Stimulated activated CD4-positive, alpha-beta T cell treated with anti-CD3 and anti-CD28 coated beads, Interleukin-12 subunit alpha, Interleukin-12 subunit beta, amount 100 ng/mL, for 4 hours (primary cell): ENCODE measurements at regions not wholly inside any gene's neighbourhood (a gene's known extent, or its start where the extent isn't known, plus 50 kb on each side); places are given as distances from the start of the nearest gene placed in this dataset.

ENCODE experiments used
- DNase-seq: peaks from one replicate; pipeline ENCODE4 v3.0.0-alpha.2; 2020

DNA sequence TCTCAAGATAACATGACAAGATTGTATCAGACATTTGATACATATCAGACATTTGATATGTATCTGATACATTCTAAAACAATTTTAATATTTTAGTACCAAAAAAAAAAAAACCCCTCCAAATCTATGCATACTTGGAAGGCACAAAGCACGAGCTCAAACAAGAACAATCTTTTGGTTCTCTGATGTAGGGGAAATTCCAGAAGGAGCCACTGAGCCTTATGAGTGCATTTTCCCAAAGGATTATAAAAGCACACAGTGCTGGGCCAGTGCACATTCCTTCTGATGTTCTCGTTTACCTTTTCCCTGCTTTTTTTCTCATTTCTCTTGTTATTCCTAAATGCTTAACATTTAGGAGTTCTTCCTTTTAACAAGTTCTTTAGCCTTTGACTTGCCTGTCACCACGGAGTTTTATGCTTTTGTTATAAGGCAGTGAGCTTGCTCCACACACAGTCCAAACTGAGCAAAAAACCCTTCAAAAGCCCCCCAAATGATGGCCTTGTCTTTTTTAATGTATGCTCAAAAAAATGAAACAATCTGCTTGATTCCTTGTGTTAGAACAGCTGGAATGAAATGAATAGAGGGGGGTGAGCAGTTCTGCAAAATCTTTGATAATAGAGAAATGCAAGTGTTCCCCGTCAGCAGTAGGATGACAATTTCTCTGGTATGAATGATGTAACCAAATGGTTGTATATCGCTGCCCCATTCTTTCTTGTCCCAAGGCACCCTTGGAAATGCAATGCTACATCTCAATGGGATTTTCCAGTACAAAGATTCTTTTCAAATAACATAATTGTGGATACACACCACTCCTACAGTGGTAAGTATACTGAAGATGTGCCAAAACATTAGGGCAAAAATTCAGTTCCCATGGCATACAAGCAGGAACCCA, 597.2 kb upstream of the ZEB2 start:
- no peak for DNase-seq

DNA sequence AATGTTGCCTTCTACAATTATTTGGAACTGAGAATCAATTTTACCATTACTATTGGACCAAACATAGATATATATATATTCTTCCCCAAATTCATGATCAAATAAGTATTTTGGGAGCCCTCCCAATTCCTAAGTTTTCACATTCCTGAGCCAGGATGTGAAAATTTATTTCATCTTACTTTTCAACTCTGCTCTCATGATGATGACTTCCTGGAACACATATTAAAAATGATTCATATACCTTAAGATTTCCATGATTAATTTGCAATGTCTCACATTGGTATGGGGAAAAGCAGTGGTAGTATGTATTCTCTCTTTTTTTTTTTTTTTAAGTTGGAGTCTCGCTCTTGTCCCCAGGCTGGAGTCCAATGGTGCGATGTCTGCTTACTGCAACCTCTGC, 596.1 kb upstream of the ZEB2 start:
- no peak for DNase-seq

DNA sequence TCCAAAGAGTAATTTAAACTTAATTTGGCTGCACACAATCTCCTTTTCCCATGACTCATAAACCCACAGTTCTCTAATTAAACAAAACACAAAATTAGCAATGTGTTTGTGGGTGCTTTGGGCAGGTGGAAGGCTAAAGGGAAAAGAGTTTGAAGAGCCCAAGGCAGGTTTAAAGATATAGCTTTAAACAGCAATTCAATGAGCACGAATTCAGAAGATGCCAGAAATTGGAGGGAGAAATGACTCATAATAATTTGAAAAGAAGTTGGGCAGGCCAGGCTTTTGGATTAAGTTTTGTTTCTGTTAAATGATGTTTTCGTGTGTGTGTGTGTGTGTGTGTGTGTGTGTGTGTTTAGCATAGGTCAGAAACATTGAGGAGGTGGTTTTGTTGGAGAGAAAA, 594.8 kb upstream of the ZEB2 start:
- no peak for DNase-seq

DNA sequence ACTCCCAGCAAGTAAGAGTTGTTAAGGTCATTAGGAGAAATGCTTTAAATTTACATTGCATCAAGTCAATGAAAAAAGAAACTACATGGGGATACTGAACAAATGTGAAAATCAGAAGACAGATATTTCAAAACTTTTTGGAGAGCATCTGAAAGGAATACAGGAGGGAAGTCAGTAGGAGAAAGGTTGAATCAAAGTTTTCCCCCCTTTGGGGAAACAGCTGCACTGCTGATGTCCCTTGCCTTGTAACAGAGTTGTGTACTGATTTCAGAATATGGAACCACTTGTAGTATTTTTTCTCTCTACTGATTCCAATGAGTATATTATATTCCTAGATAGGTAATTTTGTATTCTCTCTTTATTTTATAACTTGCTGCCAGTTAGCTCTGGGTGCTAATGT, 592.5 kb upstream of the ZEB2 start:
- DNase-seq: no peak

DNA sequence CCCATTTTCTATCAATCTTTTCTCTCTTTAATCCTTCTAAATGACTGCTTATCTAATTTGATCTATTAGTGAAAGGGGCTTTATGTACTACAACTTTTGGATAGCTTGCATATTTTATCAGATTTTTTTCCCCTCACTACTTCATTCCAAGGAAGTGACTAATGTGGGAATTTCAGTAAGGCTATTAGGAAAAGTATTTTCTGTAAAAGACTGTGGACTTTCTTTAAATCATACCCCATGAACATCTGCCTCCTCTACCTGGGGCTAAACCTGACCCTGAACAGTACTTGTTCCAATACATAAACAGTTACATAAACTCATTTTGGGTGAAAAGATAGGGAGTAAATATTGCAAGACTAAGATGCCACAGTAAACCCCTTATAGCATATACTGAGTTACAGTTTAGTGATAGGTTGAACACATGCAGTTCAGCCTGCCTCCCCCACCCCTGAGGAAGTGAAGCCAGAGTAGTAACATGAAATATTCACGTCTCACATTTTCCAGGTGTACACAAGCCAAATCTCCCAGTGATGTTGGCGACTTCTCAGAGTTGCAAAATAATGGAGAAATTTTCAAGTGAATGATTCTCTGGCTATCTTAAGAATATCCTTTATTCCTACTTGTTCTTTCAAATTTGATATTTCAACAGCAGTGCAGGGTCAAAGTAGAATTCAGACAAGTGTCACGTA, 590.9 kb upstream of the ZEB2 start:
- DNase-seq: no peak

DNA sequence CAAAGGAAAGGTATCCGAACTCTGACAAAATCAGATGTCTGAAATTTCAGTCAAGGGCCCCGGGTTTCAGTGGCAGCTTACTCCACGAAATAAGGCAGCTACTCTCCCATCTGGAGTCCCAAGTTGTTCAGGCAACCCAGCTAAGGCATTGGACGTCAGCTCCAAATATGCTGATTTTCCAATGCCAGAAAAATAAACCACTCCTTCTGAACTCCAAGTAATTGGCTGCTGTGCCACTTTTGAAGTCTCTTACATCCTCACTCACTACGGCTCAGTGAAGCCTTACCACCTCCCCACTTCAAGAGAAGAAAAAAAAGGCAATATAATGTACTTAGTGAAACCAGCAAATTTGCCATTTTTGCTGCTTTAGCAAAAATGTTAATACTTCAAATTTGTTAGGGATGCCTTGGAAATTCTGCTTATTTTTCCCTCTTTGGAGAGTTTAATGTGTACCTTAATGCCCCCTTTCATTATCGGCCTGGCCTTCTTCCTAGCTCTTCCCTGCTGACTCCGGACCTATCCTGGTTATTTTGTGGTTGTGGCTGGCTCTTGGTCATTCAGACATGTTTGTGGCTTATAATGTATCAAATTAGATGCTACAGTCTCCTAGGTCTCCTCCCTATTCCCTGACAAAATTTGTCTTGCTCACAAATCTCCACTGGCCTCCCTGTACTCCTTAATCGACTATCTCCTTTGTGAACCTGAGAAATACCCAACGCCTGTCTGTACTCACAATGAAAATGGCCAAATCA, 589.2 kb upstream of the ZEB2 start:
- DNase-seq: no peak

DNA sequence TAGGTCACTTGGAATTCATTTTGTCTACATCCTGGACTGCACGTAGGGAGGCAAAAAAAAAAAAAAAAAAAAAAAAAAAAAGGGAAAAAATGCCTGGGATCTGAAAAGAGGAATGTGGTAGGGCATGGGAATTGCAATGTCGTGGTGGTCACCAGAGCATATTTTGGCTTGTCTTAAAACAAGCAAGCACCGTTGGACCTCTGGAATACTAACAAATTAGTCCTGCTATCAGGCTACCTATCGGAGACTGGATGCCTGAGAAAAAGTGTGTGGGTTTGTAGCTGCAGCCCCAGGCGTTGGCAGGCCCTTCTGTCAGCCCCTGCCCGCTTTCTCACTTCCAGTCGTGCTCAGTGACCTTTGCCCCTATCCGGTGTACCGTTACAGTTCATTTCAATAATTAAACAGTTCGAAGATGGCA, 588.5 kb upstream of the ZEB2 start:
- DNase-seq: no peak

DNA sequence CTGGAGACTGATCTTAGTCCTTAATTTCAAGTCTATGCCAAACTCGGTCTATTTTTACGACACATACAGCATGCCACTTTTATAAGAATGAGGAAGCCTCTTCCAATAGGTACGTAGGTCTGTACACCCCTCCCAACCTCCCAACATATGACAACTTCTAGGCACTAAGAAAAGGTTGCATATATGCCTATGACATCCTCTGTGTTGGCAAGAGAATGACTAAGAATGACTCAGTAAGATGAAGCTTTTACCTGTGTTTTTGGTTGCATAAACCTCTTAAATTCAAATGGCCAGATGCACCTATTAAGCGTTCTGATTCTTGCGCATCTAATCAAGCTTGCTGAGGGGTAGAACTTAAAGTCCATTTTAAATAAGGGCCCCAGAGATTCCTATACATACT, 586.4 kb upstream of the ZEB2 start:
- no peak for DNase-seq

DNA sequence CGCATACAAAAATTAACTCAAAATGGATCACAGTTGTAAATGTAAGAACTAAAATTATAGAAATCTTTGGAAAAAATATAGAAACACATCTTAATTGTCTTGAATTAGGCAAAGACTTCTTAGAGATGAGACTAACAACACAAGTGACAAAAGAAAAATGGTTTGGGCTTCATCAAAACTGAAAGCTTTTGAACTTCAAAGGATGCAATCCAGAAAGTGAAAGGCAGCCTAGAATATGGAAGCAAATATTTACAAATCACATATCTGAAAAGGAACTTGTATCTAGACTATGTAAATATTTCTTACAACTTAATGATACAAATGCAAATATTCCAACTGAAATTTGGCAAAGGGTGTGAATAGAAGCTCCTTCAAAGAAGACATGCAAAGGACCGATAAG, 582.8 kb upstream of the ZEB2 start:
- no peak for DNase-seq

DNA sequence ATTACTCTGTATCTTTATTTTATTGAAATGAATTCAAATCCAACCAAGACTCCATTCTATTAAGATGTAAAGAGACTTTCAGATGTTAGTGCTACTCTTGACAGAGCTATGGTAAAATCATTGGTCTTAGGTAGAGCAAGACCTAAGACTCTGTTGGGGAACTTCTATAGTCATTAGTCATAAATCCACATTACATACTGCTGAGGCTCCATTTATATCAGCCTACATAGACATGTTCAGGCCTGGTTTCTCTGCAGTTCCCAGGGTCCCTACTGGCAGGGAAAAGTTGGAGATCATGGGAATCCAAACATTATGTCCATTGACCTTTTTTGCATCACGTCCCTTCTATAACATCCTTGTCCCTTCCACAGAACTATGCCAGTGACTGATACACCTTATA, 580.4 kb upstream of the ZEB2 start:
- DNase-seq: no peak

DNA sequence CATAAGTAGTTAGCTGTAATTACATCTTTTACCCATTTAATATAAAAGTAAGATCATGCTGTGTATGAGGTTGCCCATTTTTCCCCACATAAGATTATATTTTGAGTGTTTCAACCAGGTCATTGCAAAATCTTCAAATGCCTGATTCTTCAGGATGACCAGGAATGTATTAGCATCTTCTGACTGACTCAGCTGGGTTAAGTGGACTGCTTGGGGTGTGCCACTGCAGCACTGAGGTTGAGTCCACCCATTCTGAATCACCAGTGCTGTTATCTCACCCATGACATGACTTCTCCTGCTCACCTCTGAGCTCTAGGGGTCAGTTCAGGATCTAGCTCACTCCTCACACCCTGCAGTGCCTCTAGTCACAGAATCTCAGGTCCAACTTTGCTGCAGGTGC, 576.7 kb upstream of the ZEB2 start:
- no peak for DNase-seq

DNA sequence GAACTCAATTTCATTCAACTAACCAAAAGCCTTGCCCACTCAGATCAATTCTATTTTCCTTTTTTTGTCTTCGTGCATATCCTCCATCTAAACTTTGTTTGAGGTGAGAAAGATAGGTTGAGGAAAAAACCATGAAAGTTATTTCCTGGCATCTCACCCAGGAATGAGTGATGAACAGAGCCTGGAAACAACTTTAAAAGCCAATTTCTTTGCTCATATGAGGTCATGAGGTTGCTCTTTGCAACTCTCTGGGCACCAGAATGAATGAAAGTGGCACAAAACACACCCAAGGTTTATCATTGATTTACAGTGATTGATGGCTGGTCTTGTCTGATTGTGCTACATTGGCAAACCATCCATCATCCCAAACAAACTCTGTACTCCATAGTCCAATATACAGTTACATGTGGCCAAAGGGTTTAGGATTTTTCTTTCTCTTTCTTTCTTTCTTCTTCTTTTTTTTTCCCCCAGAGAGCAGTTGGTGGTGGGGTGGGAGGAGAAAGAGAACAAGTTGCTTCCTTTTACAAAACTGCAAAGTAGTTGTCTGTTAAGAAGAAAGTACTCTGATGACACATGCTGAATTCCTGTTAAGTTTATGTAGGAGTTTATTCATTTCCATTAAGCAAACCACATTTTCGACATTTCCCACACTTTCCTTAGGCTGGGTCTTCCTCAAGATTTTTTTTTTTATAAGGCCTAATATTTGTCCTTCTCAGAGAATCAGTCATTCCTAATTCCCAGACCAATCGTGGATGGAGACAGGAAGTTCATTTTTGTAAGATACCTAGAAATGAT, 575.9 kb upstream of the ZEB2 start:
- DNase-seq: no peak

DNA sequence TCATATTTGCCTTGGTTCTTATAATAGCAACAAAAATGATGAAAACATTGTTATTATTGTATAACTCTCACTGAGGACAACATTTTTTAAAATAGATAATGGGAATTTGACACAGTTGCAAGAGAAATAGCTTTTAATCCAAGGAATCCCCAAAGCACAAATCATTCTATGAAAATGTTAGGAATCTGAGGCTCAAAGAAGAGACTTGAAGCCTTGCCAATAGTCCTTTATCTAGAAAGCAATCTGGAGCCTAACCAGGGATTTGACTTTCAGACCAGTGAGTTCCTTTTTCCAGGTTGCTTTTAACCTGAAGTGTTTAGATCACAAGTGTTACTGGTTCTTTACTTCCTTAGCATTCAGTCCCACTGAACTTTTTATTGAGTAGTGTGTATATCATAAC, 574.5 kb upstream of the ZEB2 start:
- DNase-seq: no peak

DNA sequence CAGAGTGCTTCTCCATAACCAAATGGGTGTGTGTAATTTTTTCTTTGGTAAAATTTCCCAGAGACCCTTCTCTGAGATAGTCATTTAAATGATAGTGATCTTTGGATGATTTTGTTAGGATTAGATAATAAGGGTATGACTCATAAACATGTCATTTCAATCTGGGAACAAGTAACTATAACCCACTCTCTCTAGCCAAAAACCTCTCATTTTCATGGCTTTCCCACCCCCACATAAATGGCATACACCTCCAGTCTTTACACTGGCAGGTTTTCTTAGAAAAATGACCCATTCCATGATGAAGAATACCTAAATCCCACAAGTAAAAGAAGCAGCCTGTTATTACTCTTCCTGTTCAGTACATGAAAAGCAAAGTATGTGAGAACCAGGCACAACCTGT, 572.0 kb upstream of the ZEB2 start:
- DNase-seq: no peak

DNA sequence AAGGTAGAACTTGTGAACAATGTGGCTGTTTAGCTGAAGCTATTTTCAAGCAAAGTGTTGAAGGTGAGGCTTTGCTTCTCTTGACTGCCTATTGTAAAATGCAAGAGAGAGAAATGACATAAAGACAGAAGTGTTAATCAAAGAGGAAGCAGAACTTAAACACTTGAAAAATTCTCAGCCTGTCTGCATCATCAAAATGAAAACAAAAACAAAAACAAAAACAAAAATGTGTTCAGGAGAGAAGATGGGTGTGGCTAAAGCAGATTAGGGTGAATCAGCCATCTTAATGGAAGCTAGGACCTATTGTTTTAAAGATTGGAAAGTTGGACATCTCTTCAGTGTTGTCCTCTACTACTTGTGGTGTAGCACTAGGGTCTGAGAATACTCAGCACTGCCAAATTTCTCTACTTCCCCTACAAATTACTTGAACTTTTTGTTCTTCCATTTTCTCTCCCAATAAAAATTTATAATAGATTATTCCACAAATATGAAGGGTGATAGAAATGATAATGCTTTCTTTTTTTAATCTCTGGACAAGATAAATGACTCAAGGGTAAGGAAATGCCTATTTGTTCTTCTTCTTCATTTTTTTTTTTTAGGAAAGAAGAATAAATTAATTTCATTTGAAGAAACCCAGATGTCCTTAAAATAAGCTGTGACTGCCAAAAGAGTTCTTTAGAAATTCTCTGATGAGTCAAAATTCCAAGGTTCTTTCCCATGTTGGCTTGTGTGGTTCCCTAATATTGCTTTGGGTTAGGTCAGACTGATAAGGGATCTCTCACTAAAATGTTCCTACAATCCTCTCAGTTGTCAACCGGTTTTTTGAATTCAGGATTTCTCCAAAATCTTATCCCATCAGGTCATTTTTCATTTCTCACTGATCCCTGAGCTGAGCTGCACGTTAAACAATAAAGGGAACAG, 571.2 kb upstream of the ZEB2 start:
- DNase-seq: no peak

DNA sequence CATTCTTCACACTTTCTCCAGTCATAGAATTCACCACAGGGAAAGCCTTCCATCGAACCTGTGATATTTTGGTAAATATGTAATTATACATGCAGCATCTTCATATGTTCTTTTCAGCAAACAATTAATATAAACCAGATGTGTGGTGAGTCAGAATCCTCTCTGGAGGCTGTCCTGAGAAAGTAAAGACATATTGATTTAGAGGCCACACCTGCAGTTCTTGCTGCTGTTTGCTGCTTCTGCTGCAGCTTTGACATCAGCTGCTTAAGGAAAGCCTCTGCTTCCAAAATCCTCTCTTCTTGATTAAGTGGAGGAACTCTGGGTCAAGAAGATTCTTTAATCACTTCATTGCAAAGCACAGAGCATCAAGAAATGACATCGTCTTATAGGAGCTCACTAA, 568.8 kb upstream of the ZEB2 start:
- no peak for DNase-seq

DNA sequence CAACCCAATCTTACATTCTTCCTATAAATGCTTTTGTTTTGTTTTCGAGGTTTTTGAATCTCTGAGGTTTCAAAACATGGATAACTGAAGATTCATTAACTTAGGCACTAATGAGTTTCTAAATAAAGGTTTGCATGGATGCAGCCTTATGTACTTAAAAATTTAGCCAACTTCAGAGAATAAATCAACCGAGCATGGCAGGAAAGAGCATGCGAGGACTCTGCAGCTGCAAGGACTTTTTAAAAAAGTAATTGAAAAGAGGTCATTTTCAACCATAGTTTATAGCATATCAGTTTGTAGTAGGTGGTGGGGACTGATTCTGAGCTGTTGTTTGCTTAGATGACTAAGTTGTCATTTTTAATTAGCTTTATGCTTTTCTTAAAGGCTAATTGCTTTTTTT, 567.0 kb upstream of the ZEB2 start:
- DNase-seq: no peak

DNA sequence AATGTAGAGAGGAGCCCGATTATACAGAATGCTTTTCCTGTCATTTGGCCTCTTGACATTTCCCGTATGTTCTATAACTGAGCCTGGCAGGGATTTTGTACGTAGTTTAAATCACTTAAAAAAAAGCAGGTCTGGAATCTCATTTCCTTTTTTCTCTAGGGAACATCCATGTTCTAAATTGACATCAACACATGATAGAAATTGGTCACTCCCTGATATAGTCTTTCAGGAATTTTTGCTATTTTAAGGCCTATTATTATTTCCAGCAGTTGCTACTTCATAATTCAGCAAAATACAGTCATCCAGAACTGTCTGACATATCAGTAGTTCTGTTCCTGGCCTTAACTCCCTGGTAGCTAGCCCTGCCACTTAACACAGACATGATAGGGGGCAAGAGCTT, 565.7 kb upstream of the ZEB2 start:
- DNase-seq: no peak

DNA sequence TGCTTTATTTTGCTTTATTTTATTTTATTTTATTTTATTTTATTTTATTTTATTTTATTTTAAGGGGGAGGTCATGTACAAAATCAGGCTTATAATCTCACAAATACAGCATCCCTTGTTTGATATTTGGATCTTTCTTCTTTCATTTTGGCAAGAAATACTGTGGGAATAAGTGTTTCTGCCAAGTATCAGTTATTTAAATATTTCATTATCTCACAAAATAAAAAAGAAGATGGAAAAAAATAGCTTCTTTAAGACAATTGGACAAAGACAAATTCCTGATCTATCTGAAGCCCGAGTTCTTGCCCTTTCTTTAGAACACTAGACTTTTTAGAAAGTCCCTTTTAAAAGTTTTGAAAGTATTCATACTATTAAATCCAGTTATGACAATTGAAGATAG, 560.5 kb upstream of the ZEB2 start:
- DNase-seq: no peak

DNA sequence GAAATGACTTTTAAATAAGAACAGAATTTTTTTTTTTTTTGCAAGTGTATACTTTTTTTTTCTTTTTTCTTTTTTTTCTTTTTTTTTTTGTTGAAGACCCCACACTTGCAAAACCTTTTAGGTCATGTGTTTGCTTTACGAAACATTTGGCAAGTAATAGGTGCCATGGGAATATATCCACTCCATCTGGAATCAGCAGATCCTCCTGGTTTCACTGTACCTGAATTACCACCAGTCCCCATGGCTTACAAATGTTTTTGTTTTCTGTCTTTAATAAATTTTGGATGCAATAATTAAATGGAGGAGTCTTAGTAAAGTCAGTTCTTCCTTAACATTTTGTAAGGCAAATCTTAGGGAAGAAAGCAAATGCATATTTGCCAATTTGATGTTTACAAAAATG, 559.7 kb upstream of the ZEB2 start:
- no peak for DNase-seq

DNA sequence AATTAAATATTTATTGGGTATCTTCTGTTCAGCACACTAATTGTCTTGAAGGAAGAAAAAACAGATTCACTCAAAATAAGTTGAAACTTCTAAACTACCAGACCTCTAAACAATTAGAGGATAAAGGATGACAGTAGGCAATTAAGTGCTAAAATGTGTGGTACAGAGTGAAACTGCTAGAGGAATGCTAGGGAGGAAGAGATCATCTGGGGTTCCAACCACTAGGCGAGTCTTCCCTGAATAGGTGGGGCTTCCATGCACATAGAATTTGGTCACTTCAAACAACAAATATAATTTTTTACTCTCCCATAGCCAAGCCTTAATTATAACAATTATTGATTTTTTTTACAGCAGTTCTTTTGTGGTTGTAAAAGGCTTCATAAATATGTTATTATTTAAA, 559.0 kb upstream of the ZEB2 start:
- DNase-seq: no peak

DNA sequence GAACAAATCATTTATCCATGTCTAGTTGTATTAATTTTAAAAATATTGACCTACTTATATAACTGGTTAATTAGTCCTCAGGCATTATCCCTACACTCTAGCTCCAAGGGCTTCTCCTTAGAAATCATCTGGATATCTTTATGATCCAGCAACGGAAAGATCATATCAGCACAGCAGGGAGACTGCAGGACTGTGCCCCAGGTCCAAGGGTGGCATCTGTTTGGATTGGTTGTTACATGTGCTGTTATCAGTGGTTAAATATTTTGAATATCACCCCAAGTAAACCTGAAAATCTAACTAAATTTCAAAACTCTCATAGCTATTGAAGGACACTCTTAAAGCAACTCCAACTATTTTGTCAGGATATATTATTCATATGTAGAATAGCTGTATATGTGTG, 556.2 kb upstream of the ZEB2 start:
- no peak for DNase-seq
